B cell (primary cell): ENCODE measurements at regions not wholly inside any gene's neighbourhood (a gene's known extent, or its start where the extent isn't known, plus 50 kb on each side); places are given as distances from the start of the nearest gene placed in this dataset.

Experiments
- EZH2 ChIP-seq: IDR thresholded peaks from 2 replicates; pipeline ENCODE4 v1.6.1; 2012; ENCODE audit warnings: borderline replicate concordance, low read depth, mild to moderate bottlenecking, moderate library complexity, low read length; ENCODE audit not compliant: insufficient read depth, poor library complexity, severe bottlenecking
- TF ChIP-seq, protein P1 (sequence below): fragments of 200-600 bp; IDR thresholded peaks from one replicate; pipeline ENCODE4 v1.8.0; 2022; ENCODE audit warnings: antibody characterized with exemption, mild to moderate bottlenecking

DNA sequence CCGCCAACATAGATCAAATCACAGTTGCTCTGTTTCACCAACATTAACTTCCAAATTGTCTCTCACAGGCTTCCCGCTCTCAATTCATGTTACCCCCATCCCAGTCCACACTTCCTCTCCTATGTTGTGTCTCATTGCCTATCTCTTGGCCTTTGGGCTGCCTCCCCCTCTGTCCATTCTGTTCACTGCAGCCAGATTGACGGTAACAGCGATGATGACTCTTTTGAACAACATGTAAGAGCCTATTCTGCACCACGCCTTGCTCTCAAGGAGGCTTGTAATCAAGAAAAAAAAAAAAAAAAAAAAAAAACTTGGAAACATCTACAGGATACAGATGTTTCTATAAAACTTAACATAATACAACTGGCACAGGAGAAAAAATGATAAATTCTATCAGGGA is 77.3 kb upstream of the RMDN2 start:
- TF ChIP-seq, protein P1, sequence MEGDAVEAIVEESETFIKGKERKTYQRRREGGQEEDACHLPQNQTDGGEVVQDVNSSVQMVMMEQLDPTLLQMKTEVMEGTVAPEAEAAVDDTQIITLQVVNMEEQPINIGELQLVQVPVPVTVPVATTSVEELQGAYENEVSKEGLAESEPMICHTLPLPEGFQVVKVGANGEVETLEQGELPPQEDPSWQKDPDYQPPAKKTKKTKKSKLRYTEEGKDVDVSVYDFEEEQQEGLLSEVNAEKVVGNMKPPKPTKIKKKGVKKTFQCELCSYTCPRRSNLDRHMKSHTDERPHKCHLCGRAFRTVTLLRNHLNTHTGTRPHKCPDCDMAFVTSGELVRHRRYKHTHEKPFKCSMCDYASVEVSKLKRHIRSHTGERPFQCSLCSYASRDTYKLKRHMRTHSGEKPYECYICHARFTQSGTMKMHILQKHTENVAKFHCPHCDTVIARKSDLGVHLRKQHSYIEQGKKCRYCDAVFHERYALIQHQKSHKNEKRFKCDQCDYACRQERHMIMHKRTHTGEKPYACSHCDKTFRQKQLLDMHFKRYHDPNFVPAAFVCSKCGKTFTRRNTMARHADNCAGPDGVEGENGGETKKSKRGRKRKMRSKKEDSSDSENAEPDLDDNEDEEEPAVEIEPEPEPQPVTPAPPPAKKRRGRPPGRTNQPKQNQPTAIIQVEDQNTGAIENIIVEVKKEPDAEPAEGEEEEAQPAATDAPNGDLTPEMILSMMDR: no peak
- no peak for TF ChIP-seq EZH2
